Epithelial cell of esophagus (primary cell): ENCODE measurements at regions not wholly inside any gene's neighbourhood (a gene's known extent, or its start where the extent isn't known, plus 50 kb on each side); places are given as distances from the start of the nearest gene placed in this dataset.

Experiments
- DNase-seq: peaks from one replicate; pipeline ENCODE4 v3.0.0; 2010; ENCODE audit warnings: low read depth
- H3K4me3 ChIP-seq: 2 replicates; pipeline ENCODE4 v1.5.1; 2011; ENCODE audit warnings: mild to moderate bottlenecking, low read length, control low read depth
- CTCF ChIP-seq: IDR thresholded peaks from 2 replicates; pipeline ENCODE4 v1.5.1; 2011; ENCODE audit warnings: low read depth, mild to moderate bottlenecking, low read length, control low read depth, inconsistent platforms; ENCODE audit not compliant: insufficient read depth; ENCODE audit errors: missing control alignments

- no peak overlapping the region for H3K4me3 ChIP-seq
- no peak for DNase-seq
- no peak for TF ChIP-seq CTCF
Observed at GRCh38 chr4:35463251-35463952, 780.9 kb downstream of the ARAP2 start.

- no peak for TF ChIP-seq CTCF
- H3K4me3 ChIP-seq: no peak overlapping the region
- peak; percentile 38 for DNase-seq
Observed at GRCh38 chr4:35464964-35465528, 779.3 kb downstream of the ARAP2 start.

- DNase-seq: no peak
- TF ChIP-seq CTCF: no peak
- H3K4me3 ChIP-seq: no peak overlapping the region
Observed at GRCh38 chr4:35491093-35491492, 753.2 kb downstream of the ARAP2 start.

- no peak for TF ChIP-seq CTCF
- no peak for DNase-seq
- H3K4me3 ChIP-seq: no peak overlapping the region
Observed at GRCh38 chr4:35493977-35494376, 750.3 kb downstream of the ARAP2 start.

- DNase-seq: no peak
- no peak overlapping the region for H3K4me3 ChIP-seq
- no peak for TF ChIP-seq CTCF
Observed at GRCh38 chr4:35494955-35495354, 749.4 kb downstream of the ARAP2 start.

GRCh38 chr4:35500812-35501211, 743.5 kb downstream of the ARAP2 start:
- no peak overlapping the region for H3K4me3 ChIP-seq
- DNase-seq: peak; percentile 57
- no peak for TF ChIP-seq CTCF

GRCh38 chr4:35503435-35503834, 740.9 kb downstream of the ARAP2 start:
- no peak for DNase-seq
- no peak overlapping the region for H3K4me3 ChIP-seq
- no peak for TF ChIP-seq CTCF
